Fibroblast of gingiva (primary cell): ENCODE measurements at regions not wholly inside any gene's neighbourhood (a gene's known extent, or its start where the extent isn't known, plus 50 kb on each side); places are given as distances from the start of the nearest gene placed in this dataset.
"Not testable (repeated sequence)": the region's sequence is repeated elsewhere in the genome, so short reads cannot be mapped to it uniquely, and the experiment has no call there.

ENCODE experiments used
- DNase-seq: peaks from one replicate; pipeline ENCODE4 v3.0.0-alpha.2; 2011; ENCODE audit warnings: low read depth

DNA sequence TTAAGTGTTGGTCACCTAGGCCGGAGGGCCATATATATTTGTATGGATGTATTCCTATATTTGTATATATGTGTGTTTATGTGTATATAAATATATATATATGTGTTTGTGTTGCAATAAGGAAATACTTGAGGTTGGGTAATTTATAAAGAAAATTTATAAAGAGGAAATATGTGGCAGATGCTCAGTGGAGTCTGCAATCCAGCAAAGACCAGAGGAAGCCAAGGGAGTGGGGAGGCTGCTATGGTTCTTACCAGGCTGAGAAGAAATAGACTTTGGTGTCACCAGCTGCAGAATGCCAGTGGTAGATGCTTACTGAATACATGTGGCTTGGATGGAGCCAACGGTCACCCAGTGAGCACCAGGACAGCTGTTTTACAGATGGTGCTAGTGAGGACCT lies 97.4 kb upstream of the ELOVL5 start:
- peak; percentile 13 for DNase-seq

DNA sequence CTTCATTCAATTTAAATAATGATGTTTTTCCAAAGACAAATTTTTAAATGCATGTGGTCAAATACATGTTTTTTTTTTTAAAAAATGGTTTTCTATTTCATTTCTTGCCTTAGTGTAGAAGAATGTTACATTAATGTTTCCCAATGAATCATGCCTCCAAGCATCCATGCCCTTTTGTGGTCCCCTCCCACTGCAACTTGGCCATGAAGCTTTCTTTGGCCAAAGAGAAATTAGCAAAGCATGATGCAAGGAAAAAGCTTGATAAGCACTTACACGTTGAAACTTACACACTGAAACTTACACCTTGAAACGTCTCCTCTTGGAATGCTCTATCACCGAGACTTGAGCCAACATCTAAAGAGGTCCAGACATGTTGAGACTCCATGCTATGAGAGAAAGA lies 93.0 kb upstream of the ELOVL5 start:
- peak; percentile 72 for DNase-seq

DNA sequence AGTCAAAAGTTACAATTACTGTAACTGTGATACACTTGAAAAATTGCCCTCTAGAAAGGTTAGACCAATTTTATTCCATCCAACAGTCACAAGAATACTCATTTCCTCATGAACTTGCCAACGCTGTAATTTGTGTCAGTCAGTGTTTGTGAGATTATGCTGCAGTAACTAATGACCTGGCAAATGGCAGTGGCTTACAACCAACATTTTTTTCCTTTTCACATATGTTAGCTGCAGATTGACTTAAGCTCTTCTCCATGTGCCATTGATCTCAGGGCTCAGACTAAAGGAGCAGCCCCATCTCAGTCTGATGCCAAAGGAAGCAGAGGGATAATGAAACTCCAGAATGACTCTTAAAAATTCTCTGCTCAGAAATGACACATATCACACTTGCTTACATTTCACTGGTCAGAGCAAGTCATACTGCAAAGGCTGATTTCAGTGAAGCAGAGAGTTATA lies 92.3 kb upstream of the ELOVL5 start:
- no peak for DNase-seq

DNA sequence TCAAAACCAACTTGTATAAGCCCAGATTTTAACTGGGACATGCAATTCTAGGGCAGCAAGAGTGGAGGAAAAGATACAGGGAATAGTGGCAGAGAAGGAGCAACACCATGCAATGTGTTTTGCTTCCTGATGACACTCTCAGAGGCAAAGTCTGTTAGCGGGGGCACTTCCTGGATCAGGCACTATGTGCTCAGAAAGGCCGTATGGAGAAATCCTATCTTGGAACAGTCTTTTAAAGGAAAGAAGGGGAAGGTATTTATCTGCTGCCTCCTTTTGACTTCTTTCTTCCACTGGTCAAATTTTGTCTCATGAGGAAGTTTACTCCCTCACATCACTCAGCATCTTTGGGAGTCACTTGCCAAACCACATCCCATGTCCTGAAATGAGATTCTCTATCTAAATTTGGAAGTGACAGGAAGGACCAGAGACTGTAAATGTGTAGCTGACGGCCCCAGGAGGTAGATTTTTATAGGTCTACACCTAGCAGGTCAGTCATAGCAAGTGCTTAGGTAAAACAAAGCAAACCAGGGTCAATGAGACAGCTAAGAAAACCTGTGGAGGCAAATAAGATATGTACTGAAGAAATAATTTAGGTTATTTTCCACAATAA lies 91.7 kb upstream of the ELOVL5 start:
- no peak for DNase-seq

DNA sequence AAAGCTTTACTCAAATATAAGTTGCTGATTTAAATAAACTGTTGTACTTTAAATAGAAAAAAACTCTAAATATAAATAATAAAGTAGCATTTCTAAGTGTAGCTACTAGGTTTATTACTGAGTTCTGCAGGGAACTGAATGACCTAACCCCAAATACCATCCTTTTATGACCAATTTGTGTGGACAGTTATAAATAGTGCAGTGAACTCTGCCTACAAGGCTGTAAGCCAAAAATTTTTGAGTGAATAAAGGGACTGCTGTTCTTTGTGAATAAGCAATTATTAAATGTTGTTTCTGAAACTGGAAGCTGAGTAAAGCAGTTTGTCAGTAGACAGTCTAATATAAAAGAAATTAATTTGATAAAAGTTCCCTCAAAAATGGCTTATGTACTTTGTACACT lies 90.8 kb upstream of the ELOVL5 start:
- peak; percentile 68 for DNase-seq

DNA sequence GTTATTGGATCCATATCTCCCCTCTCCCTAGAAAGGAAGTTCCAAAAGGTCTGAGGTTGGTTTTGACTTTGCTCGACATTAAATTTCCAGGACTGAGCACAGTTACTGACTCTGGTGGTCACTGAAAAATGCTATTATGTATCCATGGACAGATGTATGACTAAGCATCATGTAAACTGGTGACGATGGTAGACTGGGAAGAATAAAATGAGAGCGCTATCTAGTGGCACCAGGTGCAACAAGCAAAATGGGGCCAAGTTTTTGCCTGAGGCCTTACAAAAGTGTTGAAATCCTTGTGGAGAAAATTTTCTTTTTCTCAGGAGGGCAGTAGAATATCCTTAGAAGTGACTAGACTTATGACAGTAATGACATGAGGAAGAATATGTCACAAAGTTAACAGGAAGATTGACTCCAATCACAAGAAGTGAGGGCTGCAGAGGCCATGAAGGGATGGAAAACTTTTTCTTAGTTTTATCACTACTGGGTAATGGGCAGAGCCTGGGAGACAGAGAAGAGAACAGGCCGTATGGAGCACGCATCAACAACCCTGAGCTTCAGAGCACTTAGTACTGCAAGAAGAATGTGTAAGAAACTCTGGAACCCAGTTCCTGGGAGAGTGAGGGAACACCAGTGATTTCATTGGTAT lies 88.9 kb upstream of the ELOVL5 start:
- DNase-seq = peak; percentile 69

DNA sequence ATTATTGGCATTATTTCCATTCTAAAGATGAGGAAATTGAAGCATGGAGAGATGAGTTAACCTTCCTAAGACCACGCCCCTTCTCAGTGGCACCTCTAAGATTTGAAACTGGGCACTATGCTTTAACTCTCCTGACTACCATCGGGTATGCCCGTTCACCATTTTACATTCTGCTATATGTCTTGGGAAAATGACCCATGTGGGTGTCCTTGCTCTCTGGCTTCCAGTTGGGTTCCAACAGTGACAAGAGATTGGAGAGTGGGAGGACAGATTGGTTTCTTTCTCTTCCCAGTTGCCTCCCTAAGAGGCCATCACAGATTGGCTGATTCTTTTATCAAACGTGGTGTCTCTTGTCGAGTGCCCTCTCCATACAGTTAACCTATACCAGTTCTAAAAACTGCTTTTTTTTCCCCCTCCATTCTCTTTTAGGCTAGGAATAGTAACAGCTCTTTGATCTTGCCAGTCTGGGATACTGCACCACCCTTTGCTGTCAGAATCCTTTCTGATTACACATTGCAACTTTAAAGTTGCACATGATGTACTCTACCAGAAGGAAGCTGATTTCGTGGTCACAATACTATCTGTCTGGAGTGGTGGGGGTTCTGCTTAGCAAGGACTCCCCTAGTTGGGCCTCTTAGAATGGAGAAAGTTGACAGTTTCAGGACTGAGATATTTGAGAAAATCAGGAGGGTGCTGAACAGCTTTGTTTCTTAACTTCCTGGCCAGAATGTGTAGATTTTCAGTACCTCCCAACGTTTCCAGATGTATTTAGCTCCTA lies 88.0 kb upstream of the ELOVL5 start:
- DNase-seq = no peak

DNA sequence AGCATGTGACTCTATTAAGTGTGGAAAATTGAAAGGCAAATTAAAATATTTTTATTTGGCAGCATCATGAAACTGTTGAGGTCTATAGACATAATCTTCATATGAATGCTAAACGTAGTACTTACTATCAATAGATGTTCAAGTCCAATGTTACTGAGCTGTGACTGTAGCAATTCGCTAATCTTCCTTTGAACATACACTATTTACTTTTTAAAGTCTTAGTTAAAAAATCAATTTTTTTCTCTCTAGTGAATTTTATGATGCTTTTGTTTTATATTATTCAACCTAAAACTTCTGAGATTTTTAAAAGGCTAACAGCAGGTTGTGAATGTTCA lies 85.2 kb upstream of the ELOVL5 start:
- no peak for DNase-seq

DNA sequence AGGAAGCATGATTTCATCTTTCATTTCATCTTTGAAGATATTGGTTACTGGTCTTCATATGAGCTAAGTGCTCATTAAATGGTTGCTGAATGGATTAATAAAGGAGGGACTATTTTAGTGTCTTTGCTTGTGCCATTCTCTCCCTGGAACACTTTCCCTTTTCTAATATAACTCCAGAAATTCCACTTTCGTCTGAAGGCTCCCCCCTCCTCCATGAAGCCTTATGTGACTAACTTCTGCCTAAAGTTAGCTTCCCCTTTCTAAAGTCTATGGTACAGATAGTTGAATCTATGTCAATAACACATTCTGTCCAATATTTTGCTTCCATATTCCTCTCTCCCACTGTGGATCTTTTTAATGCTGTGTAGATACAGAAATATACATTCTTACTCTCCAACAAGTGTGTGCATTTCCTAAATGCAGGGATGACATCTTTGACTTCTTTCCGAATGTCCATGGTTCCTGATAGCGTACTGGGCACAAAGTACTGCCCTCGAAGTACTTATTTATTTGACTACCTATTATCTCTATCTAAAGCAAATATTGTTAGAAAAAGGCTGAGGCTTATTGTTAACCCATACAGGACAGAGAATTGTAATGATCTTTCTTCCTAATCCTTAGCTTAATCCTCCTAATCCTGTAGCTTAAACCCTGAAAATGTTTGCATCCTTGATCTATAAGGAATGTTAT lies 84.7 kb upstream of the ELOVL5 start:
- DNase-seq = no peak

DNA sequence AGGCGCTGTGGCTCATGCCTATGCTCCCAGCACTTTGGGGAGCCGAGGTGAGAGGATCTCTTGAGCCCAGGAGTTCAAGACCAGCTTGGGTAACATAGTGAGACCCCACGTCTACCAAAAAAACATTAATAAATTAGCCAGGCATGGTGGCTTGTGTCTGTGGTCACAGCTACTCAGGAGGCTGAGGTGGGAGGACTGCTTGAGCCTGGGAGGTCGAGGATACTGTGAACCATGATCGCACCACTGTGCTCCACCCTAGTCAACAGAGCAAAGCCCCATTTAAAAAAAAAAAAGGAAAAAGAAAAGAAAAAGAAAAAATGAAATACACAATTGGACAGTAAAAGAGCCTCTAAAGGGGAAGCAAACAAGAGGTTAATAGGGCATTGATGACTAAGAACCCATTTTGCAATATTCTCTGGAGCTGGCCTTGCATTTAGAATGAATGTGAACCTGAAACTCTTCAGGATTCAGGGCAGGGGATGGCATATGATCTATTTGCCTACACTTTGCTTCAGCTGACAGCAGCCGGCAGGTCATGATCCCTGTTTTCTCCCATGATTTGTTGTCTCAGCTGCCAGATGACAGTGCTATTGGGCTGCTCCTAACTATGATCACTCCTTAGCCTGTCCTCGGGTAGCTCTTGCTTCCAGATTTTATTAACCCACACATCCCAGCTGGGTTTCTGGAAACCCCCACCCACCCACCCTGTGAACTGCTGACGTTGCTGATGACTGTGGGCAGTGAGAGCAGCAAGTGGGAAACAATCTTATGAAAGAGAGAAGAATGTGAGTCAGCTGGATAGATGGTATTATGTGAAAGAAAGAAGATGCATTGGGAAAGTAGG lies 83.8 kb upstream of the ELOVL5 start:
- DNase-seq = peak; percentile 80

DNA sequence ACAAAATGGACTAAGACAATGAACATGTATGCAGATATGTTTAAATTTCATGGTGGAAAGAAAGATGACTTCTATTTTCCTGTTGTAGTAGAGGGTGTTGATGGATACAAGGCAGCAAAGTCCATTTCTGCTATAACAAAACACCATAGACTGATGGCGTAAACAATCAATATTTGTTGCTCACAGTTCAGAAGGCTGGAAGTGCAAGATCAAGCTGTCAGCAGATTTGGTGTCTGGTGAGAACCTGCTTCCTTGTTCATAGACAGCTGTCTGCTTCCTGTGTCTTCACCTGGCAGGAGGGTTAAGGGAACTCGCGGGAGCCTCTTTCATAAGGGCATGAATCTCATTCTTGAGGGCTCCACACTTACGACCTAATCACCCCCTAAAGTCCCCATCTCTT lies 83.0 kb upstream of the ELOVL5 start:
- no peak for DNase-seq

DNA sequence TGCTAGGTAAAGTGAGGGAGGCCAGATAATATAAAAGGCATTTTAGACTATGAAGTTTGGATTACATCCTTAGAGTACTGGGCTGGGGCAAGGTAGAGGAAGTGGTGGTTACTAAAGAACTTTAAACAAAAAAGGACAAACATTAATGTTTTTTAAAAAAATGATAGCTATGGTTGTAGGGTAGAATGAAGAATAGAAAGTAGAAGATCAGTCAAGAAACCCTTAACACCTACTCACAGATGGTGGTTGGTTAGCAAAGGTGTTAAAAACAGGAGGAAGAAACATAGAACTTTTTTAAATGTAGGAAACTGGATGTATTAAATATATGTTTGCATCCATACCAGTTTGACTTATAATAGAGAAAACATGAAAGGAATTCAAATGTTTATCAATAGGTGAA lies 80.7 kb upstream of the ELOVL5 start:
- no peak for DNase-seq

DNA sequence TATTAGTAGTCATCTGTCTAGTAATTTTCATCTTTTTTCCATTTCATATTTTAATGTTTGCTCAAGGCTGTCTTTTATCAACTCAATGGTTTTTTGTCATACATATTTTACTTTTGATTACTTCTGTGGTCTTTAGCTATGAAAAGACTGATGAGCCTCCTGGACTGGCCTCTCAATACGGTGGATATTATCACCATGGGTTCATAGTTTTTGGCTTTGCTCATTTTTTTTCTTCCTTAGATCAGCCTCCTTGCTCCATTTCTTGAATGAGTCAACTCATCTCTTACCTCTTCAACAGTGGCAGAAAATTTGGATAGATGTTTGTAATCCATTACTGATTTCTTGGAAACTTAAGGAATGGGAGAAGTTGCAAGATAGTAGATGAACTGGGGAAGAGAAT lies 80.1 kb upstream of the ELOVL5 start:
- DNase-seq = no peak

DNA sequence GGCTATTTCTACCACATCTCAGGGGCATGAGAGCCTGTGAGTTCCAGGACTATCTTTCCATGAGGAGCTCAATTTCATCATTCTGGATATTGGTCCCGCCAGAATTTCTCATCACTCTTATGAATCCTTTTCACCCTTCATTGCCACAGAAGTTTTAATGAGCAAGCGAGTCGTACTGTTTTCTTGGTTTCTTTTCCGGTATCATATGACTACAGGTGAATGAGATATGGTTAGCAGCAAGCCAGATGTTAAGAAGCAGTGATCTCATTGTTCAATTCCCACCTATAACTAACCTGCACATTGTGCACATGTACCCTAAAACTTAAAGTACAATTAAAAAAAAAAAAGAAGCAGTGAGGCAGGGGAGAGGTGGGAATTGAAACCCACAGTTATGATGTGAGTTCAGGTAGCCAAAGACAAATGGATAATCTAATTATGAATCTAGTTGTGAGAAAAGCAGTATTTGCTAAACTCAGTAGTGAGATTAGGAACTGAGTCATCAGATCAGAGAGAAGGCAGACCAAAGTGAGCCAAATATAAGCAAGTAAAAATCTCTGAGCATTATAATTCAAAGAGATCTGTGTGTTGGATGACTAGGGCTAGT lies 78.0 kb upstream of the ELOVL5 start:
- DNase-seq = no peak

DNA sequence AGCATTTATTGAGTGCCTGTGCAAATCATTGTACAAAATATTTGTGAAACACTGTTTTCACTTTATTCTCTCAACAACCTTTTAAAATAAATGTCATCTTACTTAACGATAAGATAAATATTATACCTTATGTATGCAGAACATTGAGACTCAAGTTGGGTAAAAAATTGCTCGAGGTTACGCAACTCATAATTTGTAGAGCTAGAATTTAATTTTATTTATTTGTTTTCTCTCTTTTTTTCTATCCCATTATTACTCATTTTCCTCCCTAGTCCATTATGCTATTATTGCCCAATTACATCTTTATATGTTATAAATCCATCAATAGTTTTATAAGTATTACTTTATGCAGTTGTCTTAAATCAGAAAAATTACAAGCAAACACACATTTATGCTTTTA lies 77.4 kb upstream of the ELOVL5 start:
- no peak for DNase-seq

DNA sequence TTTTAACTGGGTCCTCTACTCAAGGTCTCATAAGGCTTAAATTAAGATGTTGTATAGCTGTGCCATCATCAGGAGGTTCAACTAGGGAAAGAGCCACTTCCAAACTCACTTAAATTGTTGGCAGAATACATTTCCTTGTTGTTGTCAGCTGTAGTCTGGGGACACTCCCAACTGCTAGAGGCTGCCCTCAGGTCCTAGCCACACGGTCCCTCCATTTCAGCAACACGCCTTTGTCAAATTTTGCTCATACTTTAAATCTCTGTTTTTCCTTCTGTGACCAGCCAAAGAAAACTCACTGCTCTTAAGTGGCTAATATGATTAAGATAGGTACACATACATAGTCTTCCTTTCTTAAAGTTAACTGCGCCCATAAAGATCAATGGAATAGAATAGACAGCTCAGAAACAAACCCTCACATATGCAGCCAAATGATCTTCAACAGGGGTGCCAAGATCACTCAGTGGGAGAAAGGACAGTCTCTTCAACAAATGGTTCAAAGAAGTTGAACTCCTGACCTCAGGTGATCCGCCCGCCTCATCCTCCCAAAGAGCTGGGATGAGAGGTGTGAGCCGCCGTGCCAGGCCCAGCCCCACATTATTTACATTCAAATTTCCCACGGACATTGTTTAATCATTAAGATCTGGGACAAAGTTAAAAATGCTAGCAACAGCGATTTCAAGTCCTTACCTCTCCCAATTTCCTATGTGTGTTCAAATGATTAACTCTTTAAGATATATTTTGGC lies 76.4 kb upstream of the ELOVL5 start:
- DNase-seq = no peak

DNA sequence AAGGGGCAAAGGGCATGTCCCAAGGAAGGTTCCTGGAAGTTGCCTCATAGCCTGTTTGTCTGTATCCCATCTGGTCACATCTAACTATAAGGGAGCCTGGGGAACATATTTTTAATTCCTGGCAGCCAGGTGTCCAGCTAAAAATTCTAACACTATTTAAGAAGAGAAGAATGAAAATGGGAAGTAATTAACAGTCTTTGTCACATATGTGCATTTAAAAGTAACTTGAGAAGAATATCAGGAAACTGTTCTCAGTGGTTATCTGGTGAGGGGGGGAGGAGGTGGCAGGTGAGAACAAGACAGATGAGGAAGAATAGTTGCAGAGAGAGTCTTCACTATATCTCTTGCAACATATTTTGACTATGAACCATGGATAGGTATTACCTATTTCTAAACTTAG lies 75.5 kb upstream of the ELOVL5 start:
- no peak for DNase-seq

DNA sequence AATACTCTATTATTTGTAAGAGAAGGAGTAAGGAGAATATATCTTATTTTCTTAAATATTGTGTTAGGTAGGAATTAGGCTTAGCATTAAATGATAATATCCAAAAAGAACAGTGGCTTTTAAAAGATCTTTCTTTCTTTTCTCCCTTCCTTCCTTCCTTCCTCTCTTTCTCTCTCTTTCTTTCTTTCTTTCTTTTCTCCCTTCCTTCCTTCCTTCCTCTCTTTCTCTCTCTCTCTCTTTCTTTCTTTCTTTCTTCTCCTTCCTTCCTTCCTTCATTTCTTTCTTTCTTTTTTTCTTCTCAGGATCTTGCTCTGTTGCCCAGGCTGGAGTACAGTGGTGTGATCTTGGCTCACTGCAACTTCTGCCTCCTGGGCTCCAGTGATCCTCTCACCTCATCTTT lies 74.8 kb upstream of the ELOVL5 start:
- not testable (repeated sequence) for DNase-seq

DNA sequence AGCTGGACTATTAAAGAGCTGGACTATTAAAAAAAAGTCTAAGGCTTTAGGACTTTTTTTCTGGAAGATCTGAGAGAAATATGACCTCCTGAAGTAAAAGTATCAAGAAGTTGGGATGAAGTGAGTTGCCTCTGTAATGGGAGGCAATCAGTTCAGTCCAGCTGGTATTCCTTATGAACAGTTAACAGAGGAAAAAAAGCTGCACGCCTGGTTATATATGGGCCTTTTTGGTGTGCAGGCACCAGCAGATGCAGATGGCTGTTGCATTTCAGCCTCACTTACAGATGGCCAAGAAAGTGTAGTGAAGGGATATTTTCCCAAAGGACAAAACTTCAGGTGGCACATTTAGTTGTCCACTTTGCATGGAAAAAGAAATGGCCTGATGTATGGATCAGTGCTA lies 70.3 kb upstream of the ELOVL5 start:
- no peak for DNase-seq

DNA sequence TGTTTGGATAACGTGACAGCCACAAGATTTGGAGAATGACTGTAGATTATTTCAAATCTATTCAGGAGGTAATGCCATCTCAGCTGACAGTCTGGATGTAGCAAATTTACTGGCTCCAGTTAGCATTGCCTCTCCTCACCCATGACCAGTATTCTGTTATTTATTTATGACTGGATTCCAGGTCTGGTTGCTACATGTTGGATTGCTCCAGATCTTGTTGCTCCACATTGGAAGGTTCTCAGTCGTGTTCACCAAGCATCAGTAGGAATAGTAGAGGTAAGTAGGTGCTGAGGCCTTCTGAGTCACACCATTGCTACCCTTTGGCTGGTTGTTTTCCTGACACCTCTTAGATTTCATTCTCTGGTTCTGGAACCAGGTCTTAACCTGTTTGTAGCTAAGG lies 69.5 kb upstream of the ELOVL5 start:
- peak; percentile 39 for DNase-seq

DNA sequence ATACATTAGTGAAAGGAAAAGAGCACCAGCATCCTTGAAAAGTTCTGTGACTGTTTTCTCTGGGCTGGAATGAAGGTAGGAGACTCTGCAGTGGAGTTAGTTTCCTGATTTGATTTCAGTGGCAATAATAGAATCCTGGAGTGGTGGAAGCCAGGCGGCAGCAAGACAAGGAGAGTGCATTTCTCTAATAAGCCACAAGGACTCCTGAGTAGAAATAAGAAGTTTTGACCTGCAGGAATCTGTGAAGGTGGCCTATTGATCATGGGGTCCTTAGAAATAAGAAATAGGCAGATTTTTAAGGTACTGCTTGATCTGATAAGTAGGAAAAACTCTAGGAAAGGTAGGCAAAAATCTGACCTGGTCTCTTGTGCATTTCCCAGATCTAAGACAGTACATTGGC lies 68.4 kb upstream of the ELOVL5 start:
- DNase-seq = no peak
